ENCODE measurements at regions not wholly inside any gene's neighbourhood (a gene's known extent, or its start where the extent isn't known, plus 50 kb on each side); places are given as distances from the start of the nearest gene placed in this dataset.
"Not testable (repeated sequence)": the region's sequence is repeated elsewhere in the genome, so short reads cannot be mapped to it uniquely, and the experiment has no call there.

DNA sequence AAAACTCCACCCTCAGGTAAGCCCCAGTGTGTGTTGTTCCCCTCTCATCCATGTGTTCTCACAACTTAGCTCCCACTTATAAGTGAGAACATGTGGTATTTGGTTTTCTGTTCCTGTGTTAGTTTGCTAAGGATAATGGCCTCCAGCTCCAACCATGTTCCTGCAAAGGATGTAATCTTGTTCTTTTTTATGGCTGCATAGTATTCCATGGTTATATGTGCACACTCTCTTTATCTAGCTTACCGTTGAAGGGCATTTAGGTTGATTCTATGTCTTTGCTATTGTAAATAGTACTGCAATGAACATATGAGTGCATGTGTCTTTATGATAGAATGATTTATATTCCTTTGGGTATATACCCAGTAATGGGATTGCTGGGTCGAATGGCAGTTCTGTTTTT, 124.4 kb upstream of the RANBP3L start:
- TF ChIP-seq, protein P1, sequence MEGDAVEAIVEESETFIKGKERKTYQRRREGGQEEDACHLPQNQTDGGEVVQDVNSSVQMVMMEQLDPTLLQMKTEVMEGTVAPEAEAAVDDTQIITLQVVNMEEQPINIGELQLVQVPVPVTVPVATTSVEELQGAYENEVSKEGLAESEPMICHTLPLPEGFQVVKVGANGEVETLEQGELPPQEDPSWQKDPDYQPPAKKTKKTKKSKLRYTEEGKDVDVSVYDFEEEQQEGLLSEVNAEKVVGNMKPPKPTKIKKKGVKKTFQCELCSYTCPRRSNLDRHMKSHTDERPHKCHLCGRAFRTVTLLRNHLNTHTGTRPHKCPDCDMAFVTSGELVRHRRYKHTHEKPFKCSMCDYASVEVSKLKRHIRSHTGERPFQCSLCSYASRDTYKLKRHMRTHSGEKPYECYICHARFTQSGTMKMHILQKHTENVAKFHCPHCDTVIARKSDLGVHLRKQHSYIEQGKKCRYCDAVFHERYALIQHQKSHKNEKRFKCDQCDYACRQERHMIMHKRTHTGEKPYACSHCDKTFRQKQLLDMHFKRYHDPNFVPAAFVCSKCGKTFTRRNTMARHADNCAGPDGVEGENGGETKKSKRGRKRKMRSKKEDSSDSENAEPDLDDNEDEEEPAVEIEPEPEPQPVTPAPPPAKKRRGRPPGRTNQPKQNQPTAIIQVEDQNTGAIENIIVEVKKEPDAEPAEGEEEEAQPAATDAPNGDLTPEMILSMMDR (IDR thresholded peaks at IDR 0.05), result not testable (repeated sequence)
- not testable (repeated sequence) for TF ChIP-seq POLR2A (IDR thresholded peaks at IDR 0.05)

Measured in thyroid gland (tissue), 4 donors.